Activated CD4-positive, alpha-beta memory T cell treated with anti-CD3 and anti-CD28 coated beads for 36 hours (primary cell): ENCODE measurements at regions not wholly inside any gene's neighbourhood (a gene's known extent, or its start where the extent isn't known, plus 50 kb on each side); places are given as distances from the start of the nearest gene placed in this dataset.
"Not testable (repeated sequence)": the region's sequence is repeated elsewhere in the genome, so short reads cannot be mapped to it uniquely, and the experiment has no call there.

Source experiments
- CTCF ChIA-PET: fragments of 350-600 bp; sonication (Branson Sonifier 250); formaldehyde crosslinking; loops from one replicate; lab custom pipeline; 2021; ENCODE audit warnings: antibody characterized with exemption, inconsistent platforms; lab: Charles Lee
- POLR2A ChIA-PET: fragments of 350-600 bp; sonication (Branson Sonifier 250); formaldehyde crosslinking; loops from one replicate; lab custom pipeline; 2021; ENCODE audit warnings: antibody characterized with exemption; lab: Charles Lee
- DNase-seq: peaks from one replicate; pipeline ENCODE4 v3.0.0-alpha.2; 2020
- H3K27ac Mint-ChIP-seq: one replicate; pipeline ENCODE4 v1.8.0; 2021; ENCODE audit warnings: mixed read lengths
- H3K27me3 Mint-ChIP-seq: one replicate; pipeline ENCODE4 v1.8.0; 2021; ENCODE audit warnings: mixed read lengths
- H3K36me3 Mint-ChIP-seq: one replicate; pipeline ENCODE4 v1.8.0; 2021; ENCODE audit warnings: mixed read lengths
- H3K4me1 Mint-ChIP-seq: one replicate; pipeline ENCODE4 v1.8.0; 2021; ENCODE audit warnings: low read depth, mixed read lengths
- H3K4me3 Mint-ChIP-seq: one replicate; pipeline ENCODE4 v1.8.0; 2021; ENCODE audit warnings: mild to moderate bottlenecking, mixed read lengths
- H3K9me3 Mint-ChIP-seq: one replicate; pipeline ENCODE4 v1.8.0; 2021; ENCODE audit warnings: mixed read lengths
- intact Hi-C: fragments of 100-400 bp; cut with micrococcal nuclease; formaldehyde crosslinking; loops from one replicate; pipeline ENCODE4 v1.15.1; 2023

DNA sequence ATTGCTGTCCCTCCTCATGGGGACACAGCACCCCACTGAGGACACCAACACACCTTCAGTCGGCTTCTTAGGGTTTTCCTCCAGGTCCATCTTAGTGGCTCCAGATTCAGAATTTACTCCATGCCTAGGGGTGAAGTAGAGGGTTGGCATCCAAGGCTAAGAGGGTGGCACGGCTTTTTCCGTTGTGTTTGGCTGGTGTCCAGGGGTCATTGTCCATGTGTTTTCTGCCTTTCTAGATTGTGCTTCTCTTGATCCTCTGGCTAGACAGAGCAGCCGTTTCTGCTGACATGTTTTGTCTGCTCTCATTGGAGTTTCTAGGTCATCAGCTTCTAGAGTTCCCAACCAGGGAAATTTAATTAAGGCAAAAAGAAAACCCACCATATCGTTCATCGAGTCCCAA lies 291.6 kb upstream of the CELF2 start:
- Mint-ChIP-seq H3K4me1 (no peaks in the 10 kb centered on the region), H3K36me3 (no peaks in the 10 kb centered on the region), H3K27me3 (peaks cover 7% of the 10 kb centered on the region), H3K27ac (no peak overlapping the region), H3K4me3 (no peak overlapping the region), H3K9me3 (no peaks in the 10 kb centered on the region)
- CTCF ChIA-PET = interaction anchor here (0.7 kb wide), 1 partner anchor 9 kb away, joined by 3 read pairs; no protein-coding TSS in a partner anchor
- intact Hi-C loops = no loop called here
- no peak for DNase-seq
- POLR2A ChIA-PET = no interaction called here

DNA sequence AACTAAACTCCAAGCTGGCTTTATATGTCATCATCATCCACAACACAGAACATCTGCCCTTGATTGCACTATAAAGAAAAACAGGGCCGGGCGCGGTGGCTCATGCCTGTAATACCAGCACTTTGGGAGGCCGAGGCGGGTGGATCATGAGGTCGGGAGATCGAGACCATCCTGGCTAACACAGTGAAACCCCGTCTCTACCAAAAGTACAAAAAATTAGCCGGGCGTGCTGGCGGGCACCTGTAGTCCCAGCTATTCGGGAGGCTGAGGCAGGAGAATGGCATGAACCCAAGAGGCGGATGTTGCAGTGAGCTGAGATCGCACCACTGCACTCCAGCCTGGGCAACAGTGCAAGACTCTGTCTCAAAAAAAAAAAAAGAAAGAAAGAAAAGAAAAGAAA lies 290.3 kb upstream of the CELF2 start:
- not testable (repeated sequence) for H3K27ac Mint-ChIP-seq

DNA sequence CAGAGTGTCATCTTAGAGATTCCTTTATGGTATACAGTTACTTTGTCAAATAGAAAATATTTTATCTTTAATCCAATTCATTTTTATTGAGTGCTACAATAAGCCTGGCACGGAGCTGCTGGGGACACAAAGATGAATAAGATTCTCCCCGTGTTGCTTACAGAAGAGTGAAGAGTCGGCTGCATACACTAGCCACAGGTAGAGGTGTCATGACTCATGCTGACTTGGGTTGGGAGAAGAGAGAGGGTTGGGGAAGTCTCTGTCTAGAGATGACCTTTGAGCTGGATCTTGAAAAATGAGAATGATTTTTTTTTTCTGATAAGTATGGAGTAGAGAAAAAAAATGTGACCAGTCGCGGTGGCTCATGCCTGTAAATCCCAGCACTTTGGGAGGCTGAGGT lies 289.9 kb upstream of the CELF2 start:
- Mint-ChIP-seq H3K36me3 (no peaks in the 10 kb centered on the region), H3K4me1 (no peaks in the 10 kb centered on the region), H3K4me3 (no peak overlapping the region), H3K9me3 (no peaks in the 10 kb centered on the region), H3K27ac (no peak overlapping the region), H3K27me3 (peaks cover 7% of the 10 kb centered on the region)
- DNase-seq = no peak
- intact Hi-C loops = no loop called here
- POLR2A ChIA-PET = no interaction called here
- CTCF ChIA-PET = no interaction called here

More for the DNA sequence above, 290.3 kb upstream of the CELF2 start:
- CTCF ChIA-PET, POLR2A ChIA-PET, H3K27me3 Mint-ChIP-seq, H3K36me3 Mint-ChIP-seq, H3K9me3 Mint-ChIP-seq, DNase-seq, H3K4me1 Mint-ChIP-seq, intact Hi-C loops, H3K4me3 Mint-ChIP-seq: not testable (repeated sequence)

DNA sequence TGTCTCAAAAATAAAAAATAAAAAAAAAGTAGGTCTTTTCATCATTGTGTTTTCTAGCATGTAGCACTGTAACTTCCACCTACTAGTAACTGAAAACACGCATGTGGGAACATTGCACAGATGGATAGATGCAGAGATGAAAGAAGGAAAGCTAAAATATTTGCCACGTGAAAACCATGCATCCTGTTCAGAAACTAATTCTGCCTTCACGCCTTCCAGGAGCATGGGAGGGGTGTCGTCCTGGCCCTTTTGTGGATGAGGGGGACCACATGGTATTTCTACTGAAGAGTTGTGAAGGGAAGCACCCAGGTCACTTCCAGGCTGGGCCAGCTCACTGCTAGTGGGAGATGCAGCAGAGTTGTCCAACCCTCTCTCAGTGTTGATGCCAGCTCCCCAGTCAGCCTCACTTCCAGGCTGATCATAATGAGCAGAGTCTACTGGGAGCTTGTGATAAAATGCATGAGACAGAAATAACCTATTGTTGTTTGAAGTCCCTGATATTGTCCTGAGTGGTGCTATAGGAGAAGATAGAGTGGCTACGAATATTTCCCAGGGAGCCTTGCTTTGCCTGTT lies 287.1 kb upstream of the CELF2 start:
- intact Hi-C loops = no loop called here
- no peak for DNase-seq
- Mint-ChIP-seq H3K27me3 (peaks cover under 1% of the 10 kb centered on the region), H3K4me1 (no peaks in the 10 kb centered on the region), H3K4me3 (no peak overlapping the region), H3K9me3 (no peaks in the 10 kb centered on the region), H3K36me3 (no peaks in the 10 kb centered on the region), H3K27ac (no peak overlapping the region)
- POLR2A ChIA-PET = no interaction called here
- CTCF ChIA-PET = no interaction called here

DNA sequence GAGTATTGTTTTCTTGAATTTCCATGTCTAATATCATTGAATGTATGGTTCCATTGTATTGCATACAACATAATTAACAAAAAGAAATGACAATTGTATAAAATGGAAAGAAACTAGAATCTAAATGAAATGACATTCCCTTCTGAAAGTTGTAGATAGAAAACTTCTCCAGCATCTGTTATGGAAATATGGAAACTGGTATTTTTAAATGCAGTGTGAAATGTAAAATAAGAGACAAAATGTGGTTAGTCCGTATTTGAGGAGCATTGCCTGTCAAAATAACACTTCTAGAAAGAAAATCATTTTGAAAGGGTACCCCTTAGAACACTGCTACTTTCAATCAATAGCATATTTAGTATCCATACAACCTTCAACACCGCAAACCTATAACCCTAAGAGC lies 286.3 kb upstream of the CELF2 start:
- CTCF ChIA-PET = no interaction called here
- no peak for DNase-seq

DNA sequence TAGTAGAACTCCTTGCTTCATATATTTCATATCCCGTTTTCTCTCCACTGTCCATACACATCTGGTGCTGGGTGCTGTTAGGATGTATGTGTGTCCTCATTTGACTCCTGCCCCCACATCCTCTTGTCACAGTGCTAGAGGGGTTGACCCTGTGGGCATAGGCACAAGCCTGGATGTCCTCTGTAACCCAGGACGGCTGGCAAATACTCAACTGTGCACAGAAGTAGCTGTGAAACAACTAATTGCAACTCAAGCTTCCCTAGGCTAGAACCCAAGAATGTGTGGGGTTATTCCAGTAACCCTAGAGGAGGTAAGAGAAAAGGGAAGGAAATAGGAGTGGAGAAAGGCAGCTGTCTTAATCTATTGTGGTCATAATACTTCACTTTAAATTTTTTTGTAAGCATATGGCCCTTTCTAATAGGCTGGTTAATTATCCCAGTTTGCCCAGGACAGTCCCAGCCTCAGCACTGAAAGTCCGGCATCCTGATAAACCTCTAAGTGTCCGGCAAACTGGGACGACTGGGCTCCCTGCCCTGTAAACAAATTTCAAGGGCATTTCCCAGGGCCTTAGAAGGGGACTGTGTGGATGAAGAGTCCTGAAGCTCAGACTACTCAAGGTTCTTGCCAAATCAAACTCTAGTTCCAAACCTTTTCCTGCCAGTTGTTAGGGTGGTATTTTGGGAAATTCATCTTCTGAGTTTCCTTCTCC lies 283.2 kb upstream of the CELF2 start:
- no peak overlapping the region for H3K27ac Mint-ChIP-seq
- DNase-seq = no peak
- intact Hi-C loops = no loop called here
- POLR2A ChIA-PET = no interaction called here
- no peaks in the 10 kb centered on the region for H3K36me3 Mint-ChIP-seq
- CTCF ChIA-PET = no interaction called here
- H3K4me1 Mint-ChIP-seq = no peaks in the 10 kb centered on the region
- no peaks in the 10 kb centered on the region for H3K9me3 Mint-ChIP-seq
- peaks cover 4% of the 10 kb centered on the region for H3K27me3 Mint-ChIP-seq
- no peak overlapping the region for H3K4me3 Mint-ChIP-seq

More for the DNA sequence above, 286.3 kb upstream of the CELF2 start:
- no peak overlapping the region for H3K4me3 Mint-ChIP-seq
- H3K4me1 Mint-ChIP-seq = no peaks in the 10 kb centered on the region
- POLR2A ChIA-PET = no interaction called here
- no peaks in the 10 kb centered on the region for H3K36me3 Mint-ChIP-seq
- peaks cover 2% of the 10 kb centered on the region for H3K27me3 Mint-ChIP-seq
- H3K27ac Mint-ChIP-seq = no peak overlapping the region
- no peaks in the 10 kb centered on the region for H3K9me3 Mint-ChIP-seq
- intact Hi-C loops = no loop called here

DNA sequence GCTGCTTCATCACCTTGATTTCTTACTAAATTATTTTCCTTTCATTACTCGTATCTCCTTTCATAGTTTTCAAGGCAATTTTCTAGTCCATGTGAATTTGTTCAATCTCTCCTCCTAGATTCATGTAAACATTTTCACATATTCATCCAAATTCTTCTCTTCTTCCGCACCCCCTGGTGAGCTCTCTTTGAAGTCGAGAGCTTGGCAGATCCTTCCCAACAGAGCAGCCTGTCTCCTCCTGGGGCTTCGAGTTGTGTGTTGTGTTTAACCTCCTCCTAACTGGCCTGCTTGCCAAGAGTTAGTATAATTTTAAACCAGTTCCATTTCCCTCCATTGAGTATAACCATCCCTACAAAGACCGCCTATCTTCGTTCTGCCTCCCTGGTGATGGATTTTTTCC lies 272.4 kb upstream of the CELF2 start:
- intact Hi-C loops = no loop called here
- CTCF ChIA-PET = no interaction called here
- Mint-ChIP-seq H3K9me3 (peaks cover 7% of the 10 kb centered on the region), H3K27me3 (peaks cover 17% of the 10 kb centered on the region), H3K36me3 (peaks cover 3% of the 10 kb centered on the region), H3K4me3 (no peak overlapping the region), H3K27ac (no peak overlapping the region), H3K4me1 (no peaks in the 10 kb centered on the region)
- no peak for DNase-seq
- POLR2A ChIA-PET = no interaction called here

DNA sequence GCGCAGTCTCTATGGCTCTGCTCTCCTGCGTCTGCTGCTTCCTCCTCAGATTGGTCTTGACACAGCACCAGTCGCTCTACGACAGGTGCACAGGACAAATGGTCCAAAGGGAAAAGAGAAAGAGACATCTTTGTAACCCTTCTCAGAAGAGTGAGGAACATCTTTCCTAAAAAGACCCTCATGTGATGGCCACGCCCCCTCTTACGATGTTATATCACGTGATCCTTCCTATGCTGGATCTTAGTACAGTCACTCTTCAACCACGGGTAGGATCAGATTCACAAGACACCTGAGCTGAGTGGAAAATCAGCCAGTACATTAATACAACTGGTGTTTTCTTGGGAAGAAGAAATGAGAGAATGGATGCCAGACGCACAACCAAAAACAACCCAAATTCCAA lies 262.2 kb upstream of the CELF2 start:
- Mint-ChIP-seq H3K36me3 (no peaks in the 10 kb centered on the region), H3K4me3 (no peak overlapping the region), H3K27me3 (no peaks in the 10 kb centered on the region), H3K9me3 (no peaks in the 10 kb centered on the region), H3K27ac (no peak overlapping the region), H3K4me1 (no peaks in the 10 kb centered on the region)
- intact Hi-C loops = no loop called here
- CTCF ChIA-PET = no interaction called here
- DNase-seq = no peak
- POLR2A ChIA-PET = no interaction called here

DNA sequence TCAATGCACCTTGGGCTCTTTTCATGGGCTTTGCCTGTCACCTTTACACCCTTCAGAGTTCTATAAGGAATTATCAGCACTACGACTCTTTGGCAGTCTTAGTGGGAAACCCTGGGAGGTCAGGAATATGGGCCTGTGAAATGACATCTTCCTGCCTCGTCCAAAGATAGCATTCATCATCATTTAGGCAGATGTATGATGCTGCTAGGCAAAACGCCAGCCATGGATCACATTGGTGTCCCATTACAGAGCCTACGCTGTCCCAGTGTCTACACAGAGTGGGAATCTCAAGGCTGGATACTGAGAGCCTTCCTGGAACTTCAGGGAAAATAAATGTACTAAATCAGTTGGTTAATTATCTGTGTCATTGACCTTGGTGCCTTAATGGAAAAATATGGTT lies 259.4 kb upstream of the CELF2 start:
- CTCF ChIA-PET = no interaction called here
- H3K9me3 Mint-ChIP-seq = no peaks in the 10 kb centered on the region
- intact Hi-C loops = no loop called here
- no peak overlapping the region for H3K4me3 Mint-ChIP-seq
- no peaks in the 10 kb centered on the region for H3K4me1 Mint-ChIP-seq
- DNase-seq = no peak
- H3K27me3 Mint-ChIP-seq = no peaks in the 10 kb centered on the region
- POLR2A ChIA-PET = no interaction called here
- no peak overlapping the region for H3K27ac Mint-ChIP-seq
- H3K36me3 Mint-ChIP-seq = no peaks in the 10 kb centered on the region

DNA sequence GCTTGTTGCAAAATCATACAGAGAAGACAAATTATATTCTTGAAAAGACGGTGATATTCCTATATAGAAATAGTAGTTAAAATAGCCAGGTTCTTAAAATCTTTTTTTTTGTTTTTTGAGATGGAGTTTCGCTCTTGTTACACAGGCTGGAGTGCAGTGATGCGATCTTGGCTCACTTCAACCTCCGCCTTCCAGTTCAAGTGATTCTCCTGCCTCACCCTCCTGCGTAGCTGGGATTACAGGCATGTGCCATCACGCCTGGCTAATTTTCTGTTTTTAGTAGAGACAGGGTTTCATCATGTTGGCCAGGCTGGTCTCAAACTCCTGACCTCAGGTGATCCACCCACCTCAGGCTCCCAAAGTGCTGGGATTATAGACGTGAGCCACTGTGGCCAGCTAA lies 257.9 kb upstream of the CELF2 start:
- H3K36me3 Mint-ChIP-seq, H3K27me3 Mint-ChIP-seq, H3K9me3 Mint-ChIP-seq, H3K4me3 Mint-ChIP-seq, DNase-seq, POLR2A ChIA-PET, intact Hi-C loops, H3K4me1 Mint-ChIP-seq, H3K27ac Mint-ChIP-seq, CTCF ChIA-PET: not testable (repeated sequence)

DNA sequence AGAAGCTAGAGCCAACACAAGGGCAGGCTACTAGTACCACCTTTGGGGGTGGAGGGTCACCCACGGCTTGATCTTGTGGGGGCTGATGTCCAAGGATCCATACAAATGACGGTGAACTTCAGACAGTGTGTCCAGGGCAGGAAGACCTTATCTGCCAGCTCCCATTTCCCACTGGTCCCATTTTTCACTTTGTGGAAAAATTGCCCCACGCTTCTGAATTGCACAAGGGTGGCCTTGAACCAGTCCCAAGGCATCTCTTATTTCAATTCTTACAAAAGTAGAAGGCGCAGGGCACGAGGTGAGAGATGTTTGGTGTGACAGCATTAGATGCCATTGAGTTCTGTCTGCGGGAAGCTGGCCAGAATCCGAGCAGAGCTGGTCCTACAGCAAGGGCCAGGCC lies 252.7 kb upstream of the CELF2 start:
- no peak for DNase-seq

DNA sequence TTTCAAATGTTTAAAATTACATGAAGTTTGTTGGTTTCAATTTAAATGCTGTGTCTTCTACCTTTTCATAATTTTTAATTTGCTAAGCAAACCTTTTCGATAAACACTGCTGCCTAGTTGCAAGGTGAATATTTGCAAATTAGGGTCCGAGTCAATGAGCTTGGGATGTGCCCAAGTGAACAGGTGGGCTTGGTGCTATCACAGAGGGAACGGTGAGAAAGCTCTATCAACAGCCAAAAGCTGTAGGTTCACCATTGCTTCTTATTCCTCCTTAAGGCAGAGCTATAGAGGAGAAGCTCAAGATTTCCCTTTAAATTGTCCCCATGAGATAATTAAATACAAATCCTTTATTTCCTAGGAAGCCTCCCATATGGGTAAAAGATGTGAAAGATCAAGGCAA lies 245.3 kb upstream of the CELF2 start:
- no peak overlapping the region for H3K4me3 Mint-ChIP-seq
- peaks cover 9% of the 10 kb centered on the region for H3K27me3 Mint-ChIP-seq
- H3K9me3 Mint-ChIP-seq = no peaks in the 10 kb centered on the region
- CTCF ChIA-PET = no interaction called here
- H3K4me1 Mint-ChIP-seq = no peaks in the 10 kb centered on the region
- POLR2A ChIA-PET = no interaction called here
- intact Hi-C loops = no loop called here
- DNase-seq = no peak
- H3K27ac Mint-ChIP-seq = no peak overlapping the region
- H3K36me3 Mint-ChIP-seq = no peaks in the 10 kb centered on the region

More for the DNA sequence above, 252.7 kb upstream of the CELF2 start:
- intact Hi-C loops = no loop called here
- ChIA-PET CTCF (no interaction called here), POLR2A (no interaction called here)
- Mint-ChIP-seq H3K4me1 (no peaks in the 10 kb centered on the region), H3K27ac (no peak overlapping the region), H3K9me3 (no peaks in the 10 kb centered on the region), H3K4me3 (no peak overlapping the region), H3K36me3 (no peaks in the 10 kb centered on the region), H3K27me3 (no peaks in the 10 kb centered on the region)

DNA sequence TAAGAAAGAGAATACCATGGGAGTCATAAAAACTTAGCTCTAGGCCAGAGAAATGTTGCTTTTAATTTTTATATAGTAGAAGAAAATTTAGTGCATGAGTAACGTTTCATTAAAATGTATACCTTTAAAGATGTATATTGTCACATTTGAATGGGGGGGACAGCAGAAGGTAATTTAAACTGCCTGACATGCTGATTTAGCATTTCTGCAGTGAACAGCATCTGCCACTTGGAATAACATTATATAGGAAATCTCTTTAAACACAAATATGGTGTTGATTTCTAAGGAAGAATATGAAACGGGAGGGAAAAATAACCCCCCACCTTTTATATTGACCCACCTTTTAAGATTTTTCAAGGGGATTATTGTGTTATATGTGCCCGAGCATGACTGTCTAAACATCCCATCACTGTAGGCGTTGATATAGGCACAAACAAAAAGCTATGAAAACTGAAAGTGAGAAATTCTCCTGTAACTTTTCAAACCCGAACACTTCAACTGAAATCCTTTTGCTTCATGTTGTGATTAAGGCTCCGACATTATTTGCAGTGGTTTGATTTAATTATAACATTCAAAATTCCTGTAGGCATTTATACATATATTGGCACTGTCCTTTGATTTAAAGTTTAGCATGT lies 244.7 kb upstream of the CELF2 start:
- no peak for DNase-seq
- H3K27me3 Mint-ChIP-seq = peaks cover 11% of the 10 kb centered on the region
- H3K36me3 Mint-ChIP-seq = no peaks in the 10 kb centered on the region
- intact Hi-C loops = no loop called here
- ChIA-PET POLR2A (no interaction called here), CTCF (no interaction called here)
- no peak overlapping the region for H3K4me3 Mint-ChIP-seq
- H3K27ac Mint-ChIP-seq = no peak overlapping the region
- no peaks in the 10 kb centered on the region for H3K4me1 Mint-ChIP-seq
- H3K9me3 Mint-ChIP-seq = no peaks in the 10 kb centered on the region
